Stimulated activated CD4-positive, alpha-beta T cell treated with anti-CD3 and anti-CD28 coated beads, Interleukin-4, amount 100 ng/mL, for 24 hours (primary cell): ENCODE measurements at regions not wholly inside any gene's neighbourhood (a gene's known extent, or its start where the extent isn't known, plus 50 kb on each side); places are given as distances from the start of the nearest gene placed in this dataset.
A peak's percentile ranks its signal among the peaks of the same experiment; 100 is the strongest.
"Not testable (repeated sequence)": the region's sequence is repeated elsewhere in the genome, so short reads cannot be mapped to it uniquely, and the experiment has no call there.

Source experiments
- DNase-seq: peaks from one replicate; pipeline ENCODE4 v3.0.0-alpha.2; 2020

DNA sequence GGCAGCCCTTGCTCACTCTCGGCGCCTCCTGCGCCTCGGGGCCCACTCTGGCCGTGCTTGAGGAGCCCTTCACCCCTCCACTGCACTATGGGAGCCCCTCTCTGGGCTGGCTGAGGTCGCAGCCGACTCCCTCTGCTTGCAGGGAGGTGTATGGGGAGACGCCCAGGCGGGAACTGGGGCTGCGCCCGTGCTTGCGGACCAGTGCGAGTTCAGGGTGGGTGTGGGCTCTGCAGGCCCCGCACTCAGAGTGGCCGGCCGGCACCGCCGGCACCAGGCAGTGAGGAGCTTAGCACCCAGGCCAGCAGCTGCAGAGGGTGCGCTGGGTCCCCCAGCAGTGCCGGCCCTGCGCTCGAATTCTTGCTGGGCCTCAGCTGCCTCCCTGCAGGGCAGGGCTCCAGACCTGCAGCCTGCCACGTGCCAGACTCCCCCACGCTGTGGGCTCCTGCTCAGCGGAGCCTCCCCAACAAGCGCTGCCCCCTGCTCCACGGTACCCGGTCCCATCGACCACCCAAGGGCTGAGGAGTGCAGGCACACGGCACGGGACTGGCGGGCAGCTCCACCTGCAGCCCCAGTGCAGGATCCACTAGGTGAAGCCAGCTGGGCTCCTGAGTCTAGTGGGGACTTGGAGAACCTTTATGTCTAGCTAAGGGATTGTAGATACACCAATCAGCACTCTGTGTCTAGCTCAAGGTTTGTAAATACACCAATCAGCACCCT lies 54.0 kb upstream of the WWC2 start:
- not testable (repeated sequence) for DNase-seq

DNA sequence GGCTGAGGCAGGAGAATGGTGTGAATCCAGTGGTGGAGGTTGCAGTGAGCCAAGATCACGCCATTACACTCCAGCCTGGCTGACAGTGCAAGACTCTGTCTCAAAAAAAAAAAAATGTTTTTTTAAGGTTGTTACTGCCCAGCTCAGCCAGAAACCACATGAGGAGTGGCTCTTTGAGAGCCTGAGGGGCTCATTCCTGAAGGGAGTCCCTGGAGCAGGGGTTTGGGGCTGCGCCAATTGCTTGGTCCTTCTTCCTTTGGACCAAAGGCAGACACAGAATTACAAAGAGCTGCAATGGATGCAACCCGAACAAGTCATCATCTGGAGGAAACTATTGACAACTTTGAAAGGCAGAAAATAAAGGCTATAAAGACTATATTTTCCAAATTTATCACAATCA lies 60.6 kb upstream of the WWC2 start:
- no peak for DNase-seq

GRCh38 chr4:183035726-183036415 lies 63.2 kb upstream of the WWC2 start:
- no peak for DNase-seq

DNA sequence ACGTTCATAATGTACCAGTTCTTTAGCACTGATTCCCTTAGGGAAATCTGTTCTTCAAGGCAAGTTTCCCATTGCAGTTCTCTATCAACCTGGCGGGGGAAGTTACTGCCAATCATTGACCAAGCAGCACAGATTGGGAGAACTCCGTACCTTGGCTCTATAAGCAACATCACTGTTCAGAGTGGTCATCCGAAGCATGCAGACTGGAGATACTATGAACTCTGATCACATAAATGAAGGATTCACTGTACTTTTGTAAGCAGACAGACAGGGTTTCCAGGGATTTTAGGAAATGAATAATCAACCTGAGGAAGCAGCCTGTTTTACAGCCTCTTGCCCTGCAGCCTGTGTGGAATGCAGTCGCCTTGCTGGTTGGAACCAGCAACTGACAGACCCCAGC lies 63.8 kb upstream of the WWC2 start:
- DNase-seq, result no peak

DNA sequence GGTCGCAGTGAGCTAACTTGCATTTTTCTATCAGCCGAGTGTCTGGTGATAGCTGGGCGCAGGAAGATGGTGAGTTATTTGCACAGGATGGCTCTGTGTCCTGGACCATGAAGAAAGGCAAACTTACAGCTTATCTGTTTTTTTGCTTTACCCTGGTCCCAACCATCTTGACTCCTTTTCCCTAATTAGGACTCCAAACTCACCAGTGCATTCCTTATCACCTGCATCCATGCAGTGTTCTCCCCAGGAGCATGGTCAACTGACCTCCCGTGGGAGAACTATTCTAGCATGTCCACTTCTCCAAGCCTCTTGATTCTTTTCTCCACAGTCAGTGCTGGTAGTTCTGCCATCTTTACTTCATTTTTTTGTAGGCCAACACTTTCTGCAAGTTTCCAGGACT lies 68.2 kb upstream of the WWC2 start:
- no peak for DNase-seq

DNA sequence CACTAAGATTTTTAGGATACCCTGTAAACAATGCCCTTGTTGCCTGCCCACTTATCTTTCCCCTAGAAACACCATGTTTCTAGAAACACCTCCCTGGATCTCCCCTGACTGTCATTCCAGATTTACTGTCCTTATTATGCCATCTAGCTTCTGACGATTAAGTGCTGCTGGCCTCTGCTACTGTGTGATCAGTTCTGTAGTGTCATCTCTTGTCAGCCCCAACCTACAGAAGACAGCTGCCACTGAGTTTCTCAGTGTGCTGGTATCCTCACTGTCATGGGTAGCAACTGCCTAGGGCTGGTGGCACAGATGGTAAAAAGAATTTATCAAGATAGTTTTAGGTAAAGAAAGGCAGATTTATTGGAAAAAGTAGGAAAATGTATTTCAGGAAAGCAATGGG lies 68.7 kb upstream of the WWC2 start:
- no peak for DNase-seq

DNA sequence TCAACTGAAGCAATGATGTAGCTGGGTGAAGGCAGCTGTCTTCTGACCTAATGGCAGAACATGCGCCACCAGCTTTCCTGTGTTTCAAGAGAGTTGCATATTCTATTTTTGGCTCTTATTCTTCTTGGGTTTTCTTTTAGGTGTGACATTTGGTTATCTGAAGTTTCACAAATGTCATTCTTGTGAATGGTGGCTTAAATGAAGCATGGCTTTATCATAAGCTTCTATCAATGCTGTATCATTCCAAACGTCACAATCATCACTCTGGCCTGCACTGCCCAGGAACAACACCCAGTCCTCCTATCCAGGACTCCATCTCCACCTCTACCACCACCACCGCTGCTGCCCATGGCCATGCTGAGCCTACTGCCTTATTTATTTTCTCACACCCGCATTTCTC lies 69.7 kb upstream of the WWC2 start:
- DNase-seq, result no peak

- DNase-seq, result no peak
Measured at GRCh38 chr4:183026701-183027100, 72.4 kb upstream of the WWC2 start.

DNA sequence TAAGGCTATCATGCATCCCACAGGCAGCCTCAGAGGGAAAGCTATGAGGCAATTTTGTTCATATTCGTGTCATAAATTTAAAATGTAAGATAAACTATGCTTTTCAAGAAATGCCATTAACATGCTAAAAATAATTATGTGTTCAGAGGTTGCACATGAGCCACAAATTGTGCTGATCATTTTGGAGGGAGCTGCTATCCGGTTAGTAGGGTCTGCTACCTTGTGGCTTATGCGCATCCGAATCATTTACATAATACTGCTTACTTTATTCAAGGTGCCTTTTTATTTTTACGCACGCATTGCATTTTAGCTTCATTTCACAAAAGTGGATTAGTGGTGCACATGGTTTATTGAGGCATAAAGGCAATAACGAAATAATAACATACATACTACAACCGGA lies 76.4 kb upstream of the WWC2 start:
- no peak for DNase-seq

DNA sequence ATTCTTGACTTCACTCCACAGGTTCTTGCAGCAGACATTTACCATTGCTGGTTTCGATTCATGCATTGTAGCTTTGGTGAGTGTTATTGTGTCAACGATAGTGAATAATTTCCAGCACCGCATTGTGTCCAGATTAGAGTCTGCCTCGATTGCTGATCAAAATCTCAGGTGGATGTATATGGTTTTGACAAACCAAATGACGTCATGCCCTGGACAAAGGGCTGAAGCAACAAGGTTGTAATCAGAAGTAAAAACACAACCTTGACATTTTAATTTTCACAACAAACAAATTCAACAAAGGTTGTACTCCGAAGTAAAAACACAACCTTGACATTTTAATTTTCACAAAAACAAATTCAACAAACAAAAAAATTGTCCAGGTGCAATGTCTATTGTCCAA lies 81.1 kb upstream of the WWC2 start:
- DNase-seq, result no peak

GRCh38 chr4:183014361-183015084 lies 84.5 kb upstream of the WWC2 start:
- no peak for DNase-seq

DNA sequence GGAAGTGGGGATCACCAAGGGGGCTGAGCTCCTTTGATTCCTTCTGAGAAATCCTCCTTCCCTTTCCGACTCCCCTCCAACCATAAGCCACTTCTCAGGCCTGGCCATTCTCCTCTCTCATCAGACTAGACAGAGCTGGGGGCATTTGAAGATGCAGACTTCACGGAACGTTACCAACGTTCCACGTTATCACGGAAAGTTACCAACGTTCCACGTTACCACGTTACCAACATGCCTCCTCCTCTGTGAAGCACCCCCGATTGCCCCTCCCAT lies 85.4 kb upstream of the WWC2 start:
- no peak for DNase-seq

DNA sequence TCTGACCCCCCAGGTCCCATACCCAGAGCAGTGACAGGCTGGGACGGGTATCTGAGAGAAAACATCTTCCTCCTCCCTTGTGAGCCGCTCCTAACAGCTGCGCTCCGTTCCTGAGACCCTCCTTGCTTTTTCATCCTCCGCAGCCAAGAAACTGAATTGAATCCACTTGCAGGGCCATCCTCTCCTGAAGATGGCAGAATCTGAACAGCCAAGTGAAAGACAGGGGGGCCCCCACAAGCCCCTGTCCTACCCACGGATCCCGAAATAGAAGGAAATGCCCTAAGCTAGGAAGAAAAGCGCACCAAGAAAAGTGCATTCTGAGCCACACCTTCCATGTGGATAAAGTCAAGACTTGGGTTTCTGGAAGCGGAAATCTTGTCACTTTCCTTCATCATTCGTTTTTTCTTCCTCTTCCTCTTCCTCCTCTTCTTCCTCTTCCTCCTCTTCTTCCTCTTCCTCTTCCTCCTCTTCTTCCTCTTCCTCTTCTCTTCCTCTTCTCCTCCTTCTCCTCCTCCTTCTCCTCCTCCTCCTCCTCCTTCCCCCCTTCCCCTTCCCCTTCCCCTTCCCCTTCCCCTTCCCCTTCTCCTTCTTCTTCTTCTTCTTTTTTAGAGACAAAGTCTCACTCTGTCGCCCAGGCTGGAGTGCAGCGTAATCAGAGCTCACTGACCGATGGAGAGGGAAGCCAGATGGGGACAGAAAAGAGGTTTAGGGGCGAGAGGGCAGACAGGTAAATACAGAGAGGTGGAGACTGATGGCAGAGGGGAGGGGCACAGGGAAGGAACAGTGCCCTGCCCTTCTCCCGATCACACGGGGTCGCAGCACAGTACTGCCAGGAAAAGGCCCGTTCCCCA lies 86.0 kb upstream of the WWC2 start:
- DNase-seq, result no peak

GRCh38 chr4:183011213-183011907 lies 87.7 kb upstream of the WWC2 start:
- DNase-seq, result no peak

- no peak for DNase-seq
Measured at GRCh38 chr4:183008492-183008891, 90.6 kb upstream of the WWC2 start.

DNA sequence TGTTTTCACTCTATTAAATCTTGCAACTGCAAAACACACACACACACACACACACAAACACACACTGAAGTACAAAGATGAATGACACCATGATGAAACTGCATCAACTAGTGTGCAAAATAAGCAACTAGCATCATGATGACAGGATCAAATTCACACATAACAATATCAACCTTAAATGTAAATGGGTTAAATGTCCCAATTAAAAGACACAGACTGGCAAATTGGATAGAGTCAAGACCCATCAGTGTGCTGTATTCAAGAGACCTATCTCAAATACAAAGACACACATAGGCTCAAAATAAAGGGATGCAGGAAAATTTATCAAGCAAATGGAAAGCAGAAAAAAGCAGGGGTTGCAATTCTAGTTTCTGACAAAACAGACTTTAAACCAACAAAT lies 87.2 kb upstream of the DCTD start:
- not testable (repeated sequence) for DNase-seq

GRCh38 chr4:182994171-182994570 lies 77.0 kb upstream of the DCTD start:
- no peak for DNase-seq

DNA sequence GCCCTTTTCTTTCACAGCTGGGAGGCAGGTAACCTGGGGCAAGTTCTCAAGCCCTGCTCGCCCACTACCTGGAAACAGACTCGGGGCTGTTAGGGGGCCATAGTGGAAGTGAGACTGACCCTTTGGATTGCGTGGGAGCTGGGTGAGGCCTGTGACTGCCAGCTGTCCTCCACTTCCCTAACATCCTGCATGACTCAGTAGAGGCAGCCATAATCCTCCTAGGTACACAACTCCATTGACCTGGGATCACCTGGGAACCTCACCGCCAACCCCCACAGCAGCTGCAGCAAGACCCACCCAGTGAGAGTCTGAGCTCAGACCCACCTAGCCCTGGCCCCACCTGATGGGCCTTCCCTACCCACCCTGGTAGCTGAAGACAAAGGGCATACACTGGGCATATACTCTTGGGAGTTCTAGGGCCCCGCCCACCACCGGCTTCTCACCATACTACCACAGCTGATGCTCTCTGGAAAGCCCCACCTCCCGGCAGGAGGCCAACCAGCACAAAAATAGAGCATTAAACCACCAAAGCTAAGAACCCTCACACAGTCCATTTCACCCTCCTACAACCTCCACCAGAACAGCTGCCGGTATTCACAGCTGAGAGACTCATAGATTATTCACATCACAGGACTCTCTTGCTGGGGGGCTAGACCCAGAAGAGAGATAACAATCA lies 61.1 kb upstream of the DCTD start:
- DNase-seq, result no peak

- DNase-seq, result peak; percentile 6
Measured at GRCh38 chr4:182975806-182976205, 58.6 kb upstream of the DCTD start.

DNA sequence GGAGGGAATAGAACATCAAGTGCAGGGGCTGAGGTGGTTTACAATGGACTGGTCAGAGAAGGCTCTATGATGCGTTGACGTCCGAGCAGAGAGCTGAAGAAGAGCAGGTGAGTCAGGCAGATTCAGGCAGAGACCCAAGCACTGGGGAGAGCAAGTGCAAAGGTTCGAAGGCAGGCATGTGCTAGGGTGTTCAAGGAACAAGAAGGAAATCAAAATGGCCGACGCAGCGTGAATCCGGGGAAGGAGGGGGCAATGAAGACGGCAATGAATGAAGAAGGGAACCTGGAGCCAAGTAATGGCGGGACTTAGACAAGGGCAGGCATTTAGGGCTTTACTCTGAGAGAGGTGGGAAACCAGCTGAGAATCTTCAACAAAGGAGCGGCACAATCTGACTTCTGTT lies 56.8 kb upstream of the DCTD start:
- no peak for DNase-seq

- no peak for DNase-seq
Measured at GRCh38 chr4:182973511-182973911, 56.3 kb upstream of the DCTD start.

GRCh38 chr4:182971702-182972101 lies 54.5 kb upstream of the DCTD start:
- DNase-seq, result no peak
